Fibroblast of skin of left quadriceps (primary cell): ENCODE measurements at regions not wholly inside any gene's neighbourhood (a gene's known extent, or its start where the extent isn't known, plus 50 kb on each side); places are given as distances from the start of the nearest gene placed in this dataset.

Source experiments
- DNase-seq, 2 experiments: peaks; one replicate each; pipeline ENCODE4 v3.0.0-alpha.2; 2013; ENCODE audit warnings: low read depth in 2 of 2

DNA sequence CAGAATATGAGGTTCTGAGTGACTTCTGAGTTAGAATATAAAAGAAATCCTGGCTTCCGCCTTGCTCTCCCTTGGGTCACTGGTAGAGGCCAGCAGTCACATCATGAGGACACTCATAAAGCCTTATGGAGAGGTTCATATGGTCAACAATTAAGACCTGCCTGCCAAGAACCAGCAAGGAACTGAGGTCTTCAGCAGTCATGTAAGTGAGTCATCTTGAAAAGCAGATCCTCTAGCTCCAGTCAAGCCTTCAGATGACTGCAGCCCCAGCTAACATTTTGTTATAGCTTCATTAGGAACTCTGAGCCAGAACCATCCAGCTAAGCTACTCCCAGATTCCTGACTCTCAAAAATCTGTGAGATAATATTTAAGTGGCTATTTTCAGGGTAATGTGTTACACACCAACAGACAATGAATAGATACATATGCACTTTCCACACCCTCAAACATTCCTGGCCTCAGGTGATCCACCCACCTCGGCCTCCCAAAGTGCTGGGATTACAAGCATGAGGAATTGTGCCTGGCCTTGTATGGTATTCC, 447.2 kb downstream of the SHQ1 start:
- no peak for DNase-seq

DNA sequence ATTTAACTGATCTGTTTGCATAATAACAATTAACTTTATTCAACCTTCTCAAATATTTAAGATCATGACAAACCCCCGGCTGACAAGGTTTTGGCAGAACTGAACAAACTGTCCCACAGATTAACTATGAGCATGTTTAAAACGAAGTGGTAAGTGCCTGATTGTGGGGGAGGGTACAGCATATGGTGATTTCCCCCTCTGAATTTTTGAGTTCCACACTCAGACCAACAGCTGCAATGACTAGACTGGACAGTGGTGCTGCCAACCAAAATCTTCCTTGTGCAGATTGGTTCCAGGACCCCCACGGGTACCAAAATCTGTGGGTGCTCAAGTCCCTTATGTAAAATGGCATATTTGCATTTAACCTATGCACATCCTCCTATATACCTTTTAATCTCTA, 449.5 kb downstream of the SHQ1 start:
- DNase-seq = no peak

DNA sequence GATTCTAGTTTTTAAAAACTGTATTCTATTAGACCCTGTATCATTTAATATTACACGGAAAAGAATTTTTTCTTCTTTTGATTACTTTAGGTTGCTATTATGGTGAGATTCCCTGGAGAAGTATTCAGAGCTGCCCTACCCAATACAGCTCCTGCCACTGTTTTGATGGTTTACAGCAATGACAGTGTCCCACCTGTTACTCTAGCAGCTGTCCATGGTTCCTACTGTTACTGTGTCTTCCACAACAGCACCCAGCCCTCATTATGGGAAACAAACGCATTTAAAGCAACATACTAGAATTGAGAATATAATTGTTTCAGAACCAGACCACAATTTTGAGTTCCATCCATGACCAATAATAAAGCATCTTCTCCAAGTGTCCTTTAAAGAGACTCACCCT, 450.7 kb downstream of the SHQ1 start:
- DNase-seq = no peak

DNA sequence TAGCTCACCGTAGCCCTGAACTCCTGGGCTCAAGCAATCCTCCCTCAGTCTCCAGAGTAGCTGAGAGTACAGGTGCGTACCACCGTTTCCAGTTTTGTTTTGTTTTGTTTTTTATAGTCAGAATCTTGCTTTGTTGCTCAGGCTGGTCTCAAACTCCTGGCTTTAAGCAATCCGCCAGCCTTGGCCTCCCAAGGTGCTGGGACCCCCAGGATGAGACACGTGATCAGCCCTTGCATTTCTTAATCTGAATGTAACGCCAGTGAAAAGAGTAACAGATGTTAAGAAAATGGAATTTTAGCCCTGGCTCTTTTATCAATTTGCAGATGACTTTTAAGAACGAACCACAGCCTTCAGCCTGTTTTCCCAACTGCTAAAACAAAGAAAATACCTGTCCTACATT, 451.3 kb downstream of the SHQ1 start:
- DNase-seq = no peak

DNA sequence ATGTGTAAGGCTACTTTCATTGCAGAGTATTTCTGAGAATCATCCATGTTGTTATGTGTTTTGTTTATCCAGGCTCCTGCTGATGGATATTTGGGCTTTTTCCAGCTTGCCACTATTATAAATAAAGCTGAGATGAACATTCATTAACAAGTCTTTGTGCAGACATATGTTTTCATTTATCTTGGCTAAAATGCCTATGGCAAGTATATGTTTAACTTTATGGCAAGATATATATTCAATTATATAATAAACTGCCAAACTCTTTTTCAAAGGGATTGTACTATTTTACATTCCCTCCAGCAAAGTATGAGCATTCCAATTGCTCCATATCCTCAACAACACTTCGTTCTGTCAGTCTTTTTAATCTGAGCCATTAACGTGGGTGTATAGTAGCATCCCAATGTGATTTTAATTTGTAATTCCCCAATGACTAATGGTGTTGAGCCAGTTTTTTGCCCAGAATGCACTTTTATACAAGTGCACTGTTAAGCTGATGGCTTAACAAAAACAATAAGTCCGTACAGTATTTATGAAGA, 452.4 kb downstream of the SHQ1 start:
- peak; percentile 61 to 64 for DNase-seq

DNA sequence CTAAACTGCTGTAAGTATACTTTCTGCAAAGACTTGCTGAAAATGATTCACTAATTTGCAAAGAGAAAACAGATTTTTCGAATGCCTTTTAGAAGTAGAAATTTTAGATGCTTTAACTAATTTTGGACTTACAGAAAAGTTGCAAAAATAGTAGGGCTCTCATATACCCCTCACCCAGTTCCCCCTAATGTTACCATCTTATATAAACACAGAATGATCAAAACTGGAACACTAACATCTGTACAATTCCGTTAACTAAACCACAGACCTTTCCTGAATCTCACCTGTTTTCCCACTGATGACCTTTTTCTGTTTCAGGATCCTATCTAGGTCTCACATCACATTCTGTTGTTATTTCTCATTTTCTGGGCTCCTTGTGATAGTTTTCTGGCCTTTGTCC, 454.8 kb downstream of the SHQ1 start:
- DNase-seq = no peak

DNA sequence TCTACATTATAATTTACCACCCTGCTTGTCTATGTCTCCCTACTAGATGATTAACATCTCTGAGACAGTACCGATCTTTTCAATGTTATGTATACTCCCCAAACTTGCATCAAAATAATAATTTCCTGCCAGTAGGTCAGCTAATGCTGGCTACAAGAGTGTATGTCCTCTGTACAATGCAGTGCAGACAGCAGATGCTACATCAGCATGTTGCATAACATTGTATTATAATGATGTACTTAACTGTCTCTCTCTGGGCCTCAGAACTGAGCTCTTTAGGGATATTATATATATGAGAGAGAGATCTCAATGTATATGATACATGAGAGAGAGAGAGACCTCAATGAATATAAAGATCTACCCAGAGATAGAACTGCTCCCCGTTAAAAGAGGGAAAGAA, 456.6 kb downstream of the SHQ1 start:
- DNase-seq = no peak

DNA sequence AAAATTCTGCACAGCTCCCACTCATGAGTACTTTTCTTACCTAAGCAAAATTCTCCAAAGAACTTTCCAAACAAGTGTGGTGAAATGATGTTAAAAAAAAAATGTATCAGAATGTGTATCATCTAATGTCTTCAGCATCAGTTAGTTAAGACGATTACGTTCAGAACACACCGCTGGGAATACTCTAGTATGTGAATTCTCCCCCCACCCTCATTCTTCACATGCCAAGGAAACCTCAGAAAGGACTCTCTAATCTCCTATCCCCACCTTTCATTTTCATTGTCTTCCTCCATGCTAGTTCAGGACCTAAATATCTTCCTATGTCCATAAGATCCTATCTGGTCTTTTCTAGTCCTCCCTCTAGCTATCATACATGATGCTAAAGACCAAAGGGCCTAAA, 457.4 kb downstream of the SHQ1 start:
- peak; percentile 44 to 58 for DNase-seq

DNA sequence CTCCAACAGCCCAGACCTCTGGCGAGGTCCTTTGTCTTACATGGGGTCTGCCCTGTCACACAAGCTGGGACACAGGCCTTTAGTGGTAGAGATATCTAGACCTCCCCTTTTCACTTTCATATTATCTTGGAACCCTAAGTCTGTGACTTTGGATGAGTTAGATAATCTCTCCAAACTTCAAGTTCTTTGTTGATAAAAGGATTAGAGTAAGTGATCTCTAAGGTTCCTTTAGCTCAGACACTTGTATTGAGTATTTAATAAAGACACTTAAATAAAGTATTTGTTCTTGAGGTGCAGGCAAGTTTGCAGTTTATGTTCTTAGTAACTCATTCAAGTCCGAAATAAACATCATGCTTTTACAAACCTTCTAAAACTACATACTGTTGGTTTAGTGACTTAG, 459.6 kb downstream of the SHQ1 start:
- DNase-seq = no peak

DNA sequence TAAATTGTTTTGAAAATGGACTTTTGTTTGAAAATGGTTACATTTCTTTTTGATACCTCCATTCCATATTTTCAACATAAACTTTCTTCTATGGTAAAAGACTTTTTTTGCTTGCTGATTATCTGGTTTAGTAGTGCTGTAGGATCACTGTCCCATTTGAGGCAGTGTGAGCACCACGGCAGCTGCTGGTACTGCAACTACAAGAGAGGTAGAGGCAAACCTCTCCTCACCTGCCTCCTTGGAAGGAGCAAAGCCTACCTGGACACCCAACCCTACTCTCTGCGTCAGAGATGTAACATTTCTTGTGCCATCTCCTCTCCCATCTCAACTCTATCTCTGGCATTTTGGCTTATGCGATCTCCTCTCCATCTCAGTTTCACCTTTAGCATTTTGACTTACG, 460.1 kb downstream of the SHQ1 start:
- DNase-seq = no peak

DNA sequence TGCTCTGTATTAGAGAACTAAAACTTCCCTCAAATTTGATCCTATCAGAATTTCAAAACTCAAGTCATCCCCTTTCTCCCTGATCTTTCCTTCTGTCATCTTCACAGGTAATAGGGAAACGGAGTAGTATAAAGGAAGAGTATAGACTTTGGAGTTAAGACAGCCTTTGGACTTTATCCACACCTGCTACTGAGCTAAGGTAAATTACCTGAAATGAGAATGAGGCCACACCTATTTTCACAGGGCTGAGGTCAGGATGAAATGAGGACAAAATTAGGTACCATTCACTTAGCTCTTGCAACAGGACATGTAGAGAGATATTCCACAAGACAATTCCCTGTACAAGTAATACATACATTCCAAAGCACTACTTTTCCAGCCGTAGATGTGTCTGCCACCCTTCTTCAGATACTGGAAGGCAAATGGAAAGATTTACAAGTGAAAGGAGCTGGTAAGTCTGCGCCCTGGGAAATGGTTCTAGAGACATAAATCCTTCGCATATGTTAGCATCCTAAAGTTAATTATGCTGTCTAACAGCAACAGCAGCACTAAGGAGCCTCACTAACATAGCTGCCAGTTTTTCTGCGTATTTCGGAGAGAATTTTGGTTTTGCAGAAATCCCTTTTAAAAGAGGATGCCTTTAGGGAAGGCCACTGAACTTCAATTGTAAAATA, 461.8 kb downstream of the SHQ1 start:
- no peak for DNase-seq

DNA sequence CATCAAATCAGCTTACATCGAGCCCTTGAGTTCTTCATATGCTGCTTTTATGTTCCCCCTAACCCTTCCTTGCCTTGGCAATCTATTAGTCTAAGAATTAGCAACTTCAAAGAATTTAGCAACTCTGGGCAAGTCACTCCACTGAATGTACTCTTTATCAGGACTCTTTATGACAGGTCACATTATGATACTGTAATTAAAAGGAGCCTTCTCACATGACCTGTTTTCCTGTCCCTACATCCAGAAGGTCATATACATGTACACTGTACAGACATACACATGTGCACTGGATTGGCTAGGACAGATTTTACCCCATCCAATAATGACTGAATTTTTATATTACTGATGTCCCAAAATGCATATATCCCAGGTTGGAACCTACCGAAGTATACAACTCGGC, 463.1 kb downstream of the SHQ1 start:
- no peak for DNase-seq

DNA sequence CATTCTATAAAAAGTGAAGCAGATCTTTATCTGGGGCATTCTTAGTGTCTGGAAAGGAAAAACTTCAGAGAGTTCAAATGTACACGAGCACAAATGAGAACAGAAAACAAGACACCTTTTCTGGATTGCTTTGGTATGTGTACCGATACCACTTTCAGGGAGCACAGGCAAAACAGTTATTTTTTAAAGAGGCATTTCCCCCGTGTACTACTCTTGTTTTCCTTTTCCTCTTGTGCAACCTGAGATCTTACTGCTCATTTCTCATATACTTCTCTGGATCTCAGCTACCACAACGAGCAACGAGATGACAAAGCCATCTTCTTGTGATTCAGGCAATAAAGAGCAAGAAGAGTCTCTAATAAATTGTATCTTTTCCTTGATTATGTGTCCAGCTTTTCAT, 463.6 kb downstream of the SHQ1 start:
- DNase-seq = no peak

DNA sequence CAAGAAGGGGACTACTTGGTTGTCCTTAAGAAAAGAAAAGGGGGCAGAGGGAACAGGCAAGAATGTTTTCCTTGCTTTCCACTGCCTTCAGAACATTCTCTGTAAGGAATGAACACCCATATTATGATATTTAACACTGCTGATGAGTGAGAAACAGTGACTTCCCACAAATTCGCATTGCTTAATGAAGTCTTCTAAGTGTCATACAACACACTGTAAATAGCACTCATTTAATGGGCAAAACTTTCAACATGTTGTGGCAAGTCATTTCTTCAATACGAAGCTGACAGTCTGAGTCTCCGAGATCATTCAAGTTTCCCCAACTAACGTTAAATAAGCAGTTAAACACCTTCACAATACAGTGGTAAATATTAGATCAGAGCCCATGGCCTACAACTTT, 464.4 kb downstream of the SHQ1 start:
- DNase-seq = no peak

DNA sequence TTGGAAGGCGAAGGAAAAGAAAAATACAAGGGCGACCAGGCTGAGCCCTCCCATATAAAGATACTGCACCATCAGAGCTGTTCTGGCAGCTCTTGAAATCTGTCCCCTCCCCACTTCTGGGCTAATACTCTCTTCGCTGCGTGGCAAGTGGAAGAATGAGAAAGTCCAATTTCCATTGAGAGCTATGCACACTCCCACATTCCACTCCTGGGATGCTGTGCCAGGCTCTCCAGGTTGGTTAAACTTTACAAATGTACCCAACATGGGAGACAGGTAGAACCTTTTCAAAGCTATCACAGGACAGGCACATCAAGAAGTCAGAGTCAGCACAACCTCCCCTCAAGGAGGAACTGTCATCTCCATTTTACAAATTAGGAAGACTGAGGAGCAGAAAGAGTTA, 465.0 kb downstream of the SHQ1 start:
- no peak for DNase-seq

DNA sequence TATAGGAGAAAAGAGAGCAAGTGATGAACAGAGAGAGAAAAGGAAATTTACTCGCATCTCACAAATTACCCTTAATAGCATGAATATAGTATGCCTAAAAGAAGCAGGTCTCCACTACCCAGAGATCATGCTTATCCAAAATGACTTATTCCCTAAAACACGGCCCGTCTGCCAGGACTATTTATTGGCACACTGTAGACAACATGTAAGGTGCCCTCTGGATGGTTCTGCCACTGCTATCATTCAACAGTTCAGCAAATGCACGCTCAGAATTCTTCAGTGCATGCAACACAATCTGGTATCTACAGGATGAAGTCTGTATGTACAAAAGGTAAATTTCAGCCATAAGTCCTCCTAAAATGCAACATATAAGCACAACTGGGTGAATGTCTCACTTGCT, 465.8 kb downstream of the SHQ1 start:
- no peak for DNase-seq

DNA sequence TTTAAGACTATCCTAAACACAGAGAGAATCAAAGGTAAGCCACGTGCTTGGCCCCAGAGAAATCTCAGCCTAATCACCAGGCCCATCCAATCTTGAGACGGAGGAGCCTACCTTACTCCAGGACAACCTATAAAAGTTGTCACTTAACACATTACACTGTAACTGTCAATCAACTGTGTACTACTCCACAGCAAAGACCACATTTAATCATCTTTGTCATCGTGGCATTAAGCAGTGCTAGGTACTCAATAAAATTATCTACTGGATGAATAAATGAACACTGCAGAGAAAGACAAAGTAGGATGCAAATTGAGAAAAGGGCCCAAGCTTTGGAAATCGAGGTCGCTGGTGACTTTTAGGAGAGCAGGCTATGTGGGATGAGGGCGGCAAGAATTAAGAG, 466.7 kb downstream of the SHQ1 start:
- no peak for DNase-seq

DNA sequence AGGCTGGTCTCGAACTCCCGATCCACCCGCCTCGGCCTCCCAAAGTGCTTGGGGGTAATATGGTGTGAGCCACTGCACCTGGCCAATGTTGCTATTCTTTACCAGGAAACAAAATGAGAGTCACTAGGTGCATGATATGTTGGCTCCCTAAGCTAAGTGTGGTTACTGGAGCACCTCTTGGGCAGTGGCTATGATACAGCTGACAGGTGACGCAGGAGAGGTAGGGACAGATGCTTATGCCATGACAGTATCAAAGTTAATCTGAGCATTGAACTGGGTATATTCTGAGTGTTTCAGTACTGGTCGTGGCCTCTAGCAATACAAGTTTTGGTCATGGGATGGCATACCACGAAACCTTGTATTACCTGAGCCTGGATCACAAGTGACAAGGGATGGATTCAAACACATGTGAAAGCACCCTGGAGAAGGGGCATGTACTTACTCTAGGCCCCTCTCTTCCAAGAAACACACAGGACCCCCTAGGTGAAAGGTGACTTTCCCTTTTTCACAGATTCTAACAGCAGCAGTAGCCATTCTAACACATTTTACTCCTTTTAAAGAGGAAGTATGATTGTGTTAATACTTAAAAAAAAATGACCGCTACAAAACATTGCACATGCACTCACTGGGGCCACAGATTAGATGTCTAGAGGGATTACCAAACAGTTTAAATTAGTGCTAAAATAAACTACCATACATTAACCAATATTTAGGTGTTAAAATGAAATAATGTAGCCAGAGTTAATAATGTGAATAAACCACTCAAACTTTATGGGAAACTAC, 467.3 kb downstream of the SHQ1 start:
- DNase-seq = no peak

DNA sequence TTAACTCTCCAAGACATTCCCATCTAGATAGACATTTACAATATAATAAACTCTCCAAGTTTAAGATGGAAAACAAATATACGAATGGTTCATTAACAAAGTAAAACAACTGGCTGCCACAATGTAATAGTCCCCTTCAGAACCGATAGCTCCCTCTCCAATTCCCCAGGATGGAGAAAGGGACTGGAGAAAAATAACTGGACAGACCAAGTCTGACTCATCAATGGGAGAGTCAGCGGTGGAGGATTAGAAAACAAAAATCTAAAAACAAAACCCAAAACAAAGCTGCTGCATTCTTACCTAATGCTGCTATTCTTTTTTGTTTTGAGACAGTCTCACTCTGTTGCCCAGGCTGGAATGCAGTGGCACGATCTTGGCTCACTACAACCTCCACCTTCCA, 468.1 kb downstream of the SHQ1 start:
- no peak for DNase-seq

DNA sequence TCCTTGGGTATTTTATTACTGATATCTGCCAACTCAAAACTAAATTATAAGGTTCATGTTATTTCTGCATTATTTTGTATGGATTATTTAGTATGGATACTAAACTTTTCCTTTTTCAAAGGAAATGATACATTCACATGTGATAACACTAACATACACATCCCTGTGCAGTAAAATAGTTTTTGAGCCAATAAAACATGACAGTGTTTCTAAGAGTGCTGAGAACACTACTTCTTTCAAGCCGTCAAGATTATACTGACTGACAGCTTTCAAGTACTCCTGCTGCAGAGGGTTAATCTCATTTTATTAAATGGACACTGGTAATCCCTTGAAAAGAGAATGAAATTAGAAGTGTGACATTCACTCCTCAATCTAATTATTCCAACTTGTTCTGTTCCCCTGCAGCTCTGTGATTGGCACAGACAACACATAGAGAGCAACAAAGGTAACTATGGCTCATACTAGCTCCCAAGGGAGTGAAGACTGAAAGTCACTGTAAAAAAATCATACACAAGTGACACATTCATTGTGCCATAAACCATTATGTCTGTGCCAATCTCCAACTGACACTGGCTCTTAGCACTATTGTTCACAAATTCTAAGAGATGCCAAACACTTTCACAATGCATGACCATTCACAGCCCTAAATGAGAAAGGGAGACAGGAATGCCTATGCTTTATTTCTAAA, 468.6 kb downstream of the SHQ1 start:
- DNase-seq = no peak

DNA sequence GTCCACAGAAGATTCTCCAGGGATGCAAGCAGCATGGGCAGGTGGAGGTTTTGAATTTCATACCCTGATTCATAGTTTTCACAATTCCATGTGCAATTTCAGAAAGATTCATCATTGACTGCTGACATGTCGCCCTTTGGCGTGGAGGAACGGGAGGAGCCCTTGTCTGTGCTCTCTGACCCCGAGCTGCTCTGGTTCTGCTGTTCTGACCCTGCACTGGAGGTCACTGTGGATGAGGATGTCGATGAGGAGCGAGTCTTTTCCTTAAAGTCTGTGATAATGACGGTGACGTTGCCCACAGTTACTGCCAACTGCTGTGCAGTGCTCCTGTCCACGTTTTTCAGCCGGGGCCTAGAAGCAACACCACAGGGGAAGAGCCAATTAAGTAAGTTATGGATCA, 470.0 kb downstream of the SHQ1 start:
- no peak for DNase-seq

DNA sequence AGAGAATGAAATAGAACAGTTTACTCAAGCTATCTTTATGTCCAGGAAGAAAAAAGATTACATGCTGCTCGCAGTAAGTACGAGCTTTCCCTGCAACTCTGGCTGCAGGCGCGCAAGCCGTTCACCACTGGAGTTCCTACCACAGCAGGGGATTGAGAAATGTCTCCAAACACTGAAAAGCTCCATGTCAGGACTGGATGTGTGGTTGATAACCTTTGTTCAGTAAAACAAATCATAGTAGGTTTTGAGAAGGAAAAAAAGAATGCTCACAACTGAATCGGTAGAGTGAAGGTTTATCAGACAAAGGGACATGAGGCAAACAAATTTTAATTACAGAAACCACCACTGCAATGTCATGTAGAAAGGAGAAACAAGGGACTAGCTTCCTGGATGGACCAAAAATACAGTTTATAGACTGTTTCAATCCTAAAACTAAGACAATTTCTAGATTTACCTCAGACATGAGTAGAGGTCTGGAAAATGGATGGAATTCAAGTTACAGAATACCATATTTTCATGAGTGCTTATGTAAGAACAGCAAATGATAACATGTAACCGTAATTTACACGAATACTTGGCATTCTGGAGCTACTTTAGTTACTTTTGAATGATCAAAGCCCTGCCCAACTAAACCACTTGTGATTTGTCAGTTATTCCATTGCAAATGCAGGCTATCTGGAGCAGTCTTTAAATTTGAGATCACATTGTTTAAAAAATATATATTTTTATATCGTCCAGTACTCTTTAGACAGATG, 471.1 kb downstream of the SHQ1 start:
- DNase-seq = no peak
